GM06990 (cell line): ENCODE measurements at regions not wholly inside any gene's neighbourhood (a gene's known extent, or its start where the extent isn't known, plus 50 kb on each side); places are given as distances from the start of the nearest gene placed in this dataset.

Experiments
- DNase-seq: peaks from one replicate; pipeline ENCODE4 v3.0.0-alpha.2; 2011; ENCODE audit not compliant: insufficient read length; ENCODE audit errors: extremely low read depth
- H3K27me3 ChIP-seq: replicated peaks from 2 replicates; pipeline ENCODE4 v1.6.0; 2011; ENCODE audit warnings: low read length; ENCODE audit not compliant: control insufficient read depth, insufficient read depth
- H3K36me3 ChIP-seq: 2 replicates; pipeline ENCODE4 v1.5.1; 2011; ENCODE audit warnings: low read length; ENCODE audit not compliant: control insufficient read depth, insufficient read depth
- H3K4me3 ChIP-seq: replicated peaks from 2 replicates; pipeline ENCODE4 v1.5.1; 2011; ENCODE audit warnings: low read depth, mild to moderate bottlenecking, control low read depth, low read length
- CTCF ChIP-seq: IDR thresholded peaks from 2 replicates; pipeline ENCODE4 v1.5.1; 2011; ENCODE audit warnings: low read length, control low read depth, mild to moderate bottlenecking, inconsistent platforms; ENCODE audit not compliant: insufficient read depth, poor library complexity, severe bottlenecking

- H3K27me3 ChIP-seq: no peaks in the 10 kb centered on the region
- H3K36me3 ChIP-seq: no peaks in the 10 kb centered on the region
- TF ChIP-seq CTCF: no peak
- no peak for DNase-seq
- no peak overlapping the region for H3K4me3 ChIP-seq
Observed at GRCh38 chr16:51376080-51376479, 225.0 kb upstream of the SALL1 start.

GRCh38 chr16:51374790-51375189 is 223.7 kb upstream of the SALL1 start:
- Histone ChIP-seq H3K4me3 (no peak overlapping the region), H3K27me3 (no peaks in the 10 kb centered on the region), H3K36me3 (no peaks in the 10 kb centered on the region)
- DNase-seq: no peak
- no peak for TF ChIP-seq CTCF

DNA sequence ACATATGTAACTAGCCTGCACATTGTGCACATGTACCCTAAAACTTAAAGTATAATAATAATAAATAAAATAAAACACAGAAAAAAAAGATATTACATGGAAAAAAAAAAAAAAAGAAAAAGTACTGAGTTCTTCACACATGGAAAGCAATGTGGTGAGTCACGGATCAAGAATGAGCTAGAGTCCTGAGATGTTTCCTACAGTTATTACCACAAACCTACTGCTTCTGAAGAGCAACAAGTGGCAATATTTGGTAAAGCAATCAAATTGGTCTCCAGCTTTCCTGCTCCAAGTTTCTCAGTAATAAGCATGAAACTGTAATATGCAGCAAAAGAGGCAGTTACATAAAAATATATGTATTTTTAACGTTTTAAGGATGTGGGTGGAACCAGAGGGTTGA is 223.3 kb upstream of the SALL1 start:
- Histone ChIP-seq H3K4me3 (no peak overlapping the region), H3K36me3 (no peaks in the 10 kb centered on the region), H3K27me3 (no peaks in the 10 kb centered on the region)
- DNase-seq: no peak
- TF ChIP-seq CTCF: no peak

GRCh38 chr16:51365715-51366114 is 214.6 kb upstream of the SALL1 start:
- no peak for DNase-seq
- H3K27me3 ChIP-seq: no peaks in the 10 kb centered on the region; the same call in 1 of the 2 replicates
- no peak for TF ChIP-seq CTCF
- no peaks in the 10 kb centered on the region for H3K36me3 ChIP-seq
- no peak overlapping the region for H3K4me3 ChIP-seq

DNA sequence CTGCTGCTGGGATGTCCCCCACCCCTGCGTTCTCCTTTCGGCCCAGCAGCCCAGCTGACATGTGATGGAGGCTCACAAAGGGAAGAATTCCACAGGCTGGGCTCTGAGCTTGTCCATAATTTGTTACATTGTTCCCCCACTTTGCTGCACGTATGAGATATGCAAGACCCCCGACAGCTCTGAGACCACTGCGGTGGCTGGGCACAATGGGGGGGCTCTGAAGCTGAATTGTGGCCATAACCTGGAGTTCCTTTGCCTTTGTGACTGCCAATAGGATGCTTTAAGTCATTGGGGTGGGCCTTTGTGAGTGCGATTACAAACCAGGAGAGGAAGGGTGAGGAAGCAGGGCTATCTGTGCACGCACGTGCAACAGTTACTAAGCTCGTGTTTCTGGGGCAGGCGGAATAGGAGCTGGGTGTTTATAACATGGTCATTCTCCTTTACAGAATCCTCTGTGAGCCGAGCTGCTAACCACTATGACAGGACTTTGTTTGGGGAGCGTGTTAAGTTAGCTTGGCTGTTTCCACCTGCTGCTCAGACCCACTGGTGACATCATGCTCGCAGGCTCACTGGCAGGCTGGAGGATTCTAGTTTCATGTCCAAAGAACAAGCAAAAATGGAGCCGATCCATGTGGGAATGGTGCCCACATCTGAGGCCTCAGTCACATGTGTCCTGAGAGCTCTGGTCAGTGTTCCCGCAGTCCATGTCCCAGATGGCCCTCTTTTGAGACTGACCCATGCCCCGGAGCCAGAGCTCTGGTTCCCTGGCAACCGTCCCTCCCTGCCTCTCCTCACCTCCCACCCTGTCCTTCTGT is 208.3 kb upstream of the SALL1 start:
- no peak for DNase-seq
- no peak for TF ChIP-seq CTCF
- H3K27me3 ChIP-seq: no peaks in the 10 kb centered on the region; the same call in 1 of the 2 replicates
- H3K36me3 ChIP-seq: no peaks in the 10 kb centered on the region
- no peak overlapping the region for H3K4me3 ChIP-seq
